Erythroblast (primary cell): ENCODE measurements at regions not wholly inside any gene's neighbourhood (a gene's known extent, or its start where the extent isn't known, plus 50 kb on each side); places are given as distances from the start of the nearest gene placed in this dataset.

Experiments used
- GATA1 ChIP-seq: IDR thresholded peaks from 2 replicates; pipeline ENCODE4 v1.6.1; 2011; ENCODE audit warnings: low read depth, mild to moderate bottlenecking, control low read depth, low read length, moderate library complexity
- POLR2A ChIP-seq: IDR thresholded peaks from 2 replicates; pipeline ENCODE4 v1.6.1; 2011; ENCODE audit warnings: mild to moderate bottlenecking, low read length

- TF ChIP-seq POLR2A (no peak), GATA1 (no peak)
Measured at GRCh38 chr10:30719832-30720231, 90.3 kb upstream of the LYZL2 start.
